Kidney (tissue), 13 donors: ENCODE measurements at regions not wholly inside any gene's neighbourhood (a gene's known extent, or its start where the extent isn't known, plus 50 kb on each side); places are given as distances from the start of the nearest gene placed in this dataset.

Experiments used
- DNase-seq, 5 donors: peaks; one replicate each; pipeline ENCODE4 v3.0.0-alpha.2; 2013 to 2020
- FAIRE-seq: peaks from 2 replicates; lab custom pipeline; 2012; peaks lifted over from hg19 to GRCh38; lab: Jason Lieb, UNC
- H3K27ac ChIP-seq, 2 donors: one replicate each; pipeline ENCODE4 v1.7.0; 2013; ENCODE audit warnings: low read depth in 2 of 2, low read length in 2 of 2, inconsistent platforms in 1 of 2
- H3K27me3 ChIP-seq: one replicate; pipeline ENCODE4 v1.7.1; 2013; ENCODE audit warnings: low read length, inconsistent platforms; ENCODE audit not compliant: control insufficient read depth, insufficient read depth
- H3K36me3 ChIP-seq, 3 donors: one replicate each; pipeline versions ENCODE4 v1.7.0 to v1.7.1; 2013; ENCODE audit warnings: low read length in 3 of 3, control low read depth in 1 of 3, inconsistent platforms in 1 of 3; ENCODE audit not compliant: insufficient read depth in 3 of 3, control insufficient read depth in 2 of 3
- H3K4me1 ChIP-seq, 3 donors: one replicate each; pipeline versions ENCODE4 v1.7.0 to v1.7.1; 2013; ENCODE audit warnings: low read length in 3 of 3, inconsistent platforms in 1 of 3, low read depth in 1 of 3; ENCODE audit not compliant: control insufficient read depth in 2 of 3, insufficient read depth in 2 of 3
- H3K4me3 ChIP-seq, 3 donors: one replicate each; pipeline versions ENCODE4 v1.7.0 to v1.8.1; 2013; ENCODE audit warnings: low read length in 3 of 3, control low read depth in 1 of 3, inconsistent platforms in 1 of 3
- H3K9ac ChIP-seq, 3 donors: one replicate each; pipeline versions ENCODE4 v1.7.0 to v1.7.1; 2013; ENCODE audit warnings: low read length in 3 of 3, control low read depth in 1 of 3, inconsistent platforms in 1 of 3
- H3K9me3 ChIP-seq, 3 donors: one replicate each; pipeline versions ENCODE4 v1.7.0 to v1.7.1; 2013; ENCODE audit warnings: low read length in 3 of 3, control low read depth in 1 of 3, inconsistent platforms in 1 of 3; ENCODE audit not compliant: control insufficient read depth in 2 of 3, insufficient read depth in 1 of 3
- intact Hi-C: fragments of 100-400 bp; cut with DNase I; formaldehyde crosslinking; loops from one replicate; pipeline ENCODE4 v1.11.1; 2022
- TF ChIP-seq, protein P1 (sequence below): IDR thresholded peaks from 3 replicates; pipeline ENCODE4 v1.5.1; 2012; ENCODE audit warnings: mild to moderate bottlenecking, moderate library complexity, borderline replicate concordance; ENCODE audit not compliant: insufficient read depth; ENCODE audit errors: extremely low read depth
- donor health status: control.
- donor health status: control.
- donor health status: control.
- donor health status: control.
- donor health status: control.
- donor health status: DM: yes; HTN: yes; CAD: no.
- donor health status: Normal renal cell carcinoma (clear cell type).

DNA sequence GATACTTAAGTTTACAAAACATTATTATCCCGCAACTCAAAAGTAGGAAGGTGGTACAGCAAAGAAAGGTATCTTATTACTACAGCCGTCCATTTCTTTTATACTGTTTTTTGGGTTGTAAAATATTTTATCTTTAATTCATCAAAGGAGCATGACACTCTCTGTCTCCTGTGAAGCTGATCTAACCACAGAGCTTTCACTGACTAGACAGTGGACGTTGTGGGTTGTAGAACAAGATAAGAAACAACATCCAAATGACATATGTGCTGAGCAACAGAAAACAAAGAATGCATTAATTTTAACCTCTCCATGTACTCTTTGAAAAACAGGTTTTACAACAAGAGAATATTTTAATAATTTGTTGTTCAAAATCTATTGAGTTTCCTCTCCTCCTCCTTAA, 195.9 kb upstream of the FBXO33 start:
- FAIRE-seq (no peak), DNase-seq (no peak)
- H3K36me3 ChIP-seq: no peaks in the 10 kb centered on the region
- no peaks in the 10 kb centered on the region for H3K9me3 ChIP-seq
- no peak overlapping the region for H3K9ac ChIP-seq
- H3K27me3 ChIP-seq: no peaks in the 10 kb centered on the region
- H3K4me1 ChIP-seq: no peaks in the 10 kb centered on the region
- no peak overlapping the region for H3K27ac ChIP-seq
- TF ChIP-seq, protein P1, sequence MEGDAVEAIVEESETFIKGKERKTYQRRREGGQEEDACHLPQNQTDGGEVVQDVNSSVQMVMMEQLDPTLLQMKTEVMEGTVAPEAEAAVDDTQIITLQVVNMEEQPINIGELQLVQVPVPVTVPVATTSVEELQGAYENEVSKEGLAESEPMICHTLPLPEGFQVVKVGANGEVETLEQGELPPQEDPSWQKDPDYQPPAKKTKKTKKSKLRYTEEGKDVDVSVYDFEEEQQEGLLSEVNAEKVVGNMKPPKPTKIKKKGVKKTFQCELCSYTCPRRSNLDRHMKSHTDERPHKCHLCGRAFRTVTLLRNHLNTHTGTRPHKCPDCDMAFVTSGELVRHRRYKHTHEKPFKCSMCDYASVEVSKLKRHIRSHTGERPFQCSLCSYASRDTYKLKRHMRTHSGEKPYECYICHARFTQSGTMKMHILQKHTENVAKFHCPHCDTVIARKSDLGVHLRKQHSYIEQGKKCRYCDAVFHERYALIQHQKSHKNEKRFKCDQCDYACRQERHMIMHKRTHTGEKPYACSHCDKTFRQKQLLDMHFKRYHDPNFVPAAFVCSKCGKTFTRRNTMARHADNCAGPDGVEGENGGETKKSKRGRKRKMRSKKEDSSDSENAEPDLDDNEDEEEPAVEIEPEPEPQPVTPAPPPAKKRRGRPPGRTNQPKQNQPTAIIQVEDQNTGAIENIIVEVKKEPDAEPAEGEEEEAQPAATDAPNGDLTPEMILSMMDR: no peak
- H3K4me3 ChIP-seq: no peak overlapping the region
- intact Hi-C loops: no loop called here

- H3K36me3 ChIP-seq: no peaks in the 10 kb centered on the region
- no peak overlapping the region for H3K4me3 ChIP-seq
- H3K27me3 ChIP-seq: no peaks in the 10 kb centered on the region
- no peak overlapping the region for H3K9ac ChIP-seq
- intact Hi-C loops: no loop called here
- DNase-seq: no peak
- TF ChIP-seq, protein P1: no peak
- no peaks in the 10 kb centered on the region for H3K4me1 ChIP-seq
- no peak overlapping the region for H3K27ac ChIP-seq
- no peak for FAIRE-seq
- H3K9me3 ChIP-seq: peaks cover 0 to 9% (median 0%) of the 10 kb centered on the region in 3 donors
Observed at GRCh38 chr14:39626589-39627576, 194.7 kb upstream of the FBXO33 start.

- Histone ChIP-seq H3K4me3 (no peak overlapping the region), H3K9me3 (peaks cover 0 to 11% (median 0%) of the 10 kb centered on the region in 3 donors), H3K9ac (no peak overlapping the region), H3K27ac (no peak overlapping the region), H3K27me3 (no peaks in the 10 kb centered on the region), H3K4me1 (no peaks in the 10 kb centered on the region), H3K36me3 (no peaks in the 10 kb centered on the region)
- DNase-seq (no peak), FAIRE-seq (no peak)
- intact Hi-C loops: no loop called here
- TF ChIP-seq, protein P1: no peak
Observed at GRCh38 chr14:39621678-39622077, 189.4 kb upstream of the FBXO33 start.
